ENCODE measurements at regions not wholly inside any gene's neighbourhood (a gene's known extent, or its start where the extent isn't known, plus 50 kb on each side); places are given as distances from the start of the nearest gene placed in this dataset.

- no peaks in the 10 kb centered on the region for H3K9me3 Mint-ChIP-seq (ENCODE audit: unreplicated experiment)
- H3K4me3 Mint-ChIP-seq (ENCODE audit: unreplicated experiment) = no peak overlapping the region
- no peak for TF ChIP-seq CTCF (IDR thresholded peaks at IDR 0.05; ENCODE audit: insufficient read depth in 1 of 2, low read depth in 1 of 2, low read length in 1 of 2, severe bottlenecking in 1 of 2, unreplicated experiment in 1 of 2)
- no peaks in the 10 kb centered on the region for H3K4me1 Mint-ChIP-seq (ENCODE audit: low read depth, unreplicated experiment)
- intact Hi-C loops (cut with micrococcal nuclease; ENCODE audit: unreplicated experiment) = no loop called here
- H3K36me3 ChIP-seq (ENCODE audit: control insufficient read depth, insufficient read depth, low read length) = no peaks in the 10 kb centered on the region
- DNase-seq = no peak
- no peaks in the 10 kb centered on the region for H3K27me3 Mint-ChIP-seq (ENCODE audit: insufficient read depth, unreplicated experiment)
- H3K36me3 Mint-ChIP-seq (ENCODE audit: insufficient read depth, unreplicated experiment) = no peaks in the 10 kb centered on the region
- no peak overlapping the region for H3K4me3 ChIP-seq (ENCODE audit: low read depth, low read length)
- H3K4me1 ChIP-seq = no peaks in the 10 kb centered on the region
- ChIA-PET POLR2A (no interaction called here), CTCF (no interaction called here)
- BruUV-seq (replicated peaks) = no TSS peak
- H3K9me3 ChIP-seq = no peaks in the 10 kb centered on the region
- no peaks in the 10 kb centered on the region for H3K27me3 ChIP-seq (replicated peaks; ENCODE audit: control insufficient read depth, insufficient read depth, low read length)
- H3K27ac Mint-ChIP-seq (ENCODE audit: unreplicated experiment) = no peak overlapping the region
Measured at GRCh38 chr4:176925962-176926361, 133.2 kb upstream of the VEGFC start.

- ChIA-PET CTCF (no interaction called here), POLR2A (no interaction called here)
- no peak for DNase-seq
- Mint-ChIP-seq H3K4me3 (ENCODE audit: unreplicated experiment) (no peak overlapping the region), H3K4me1 (ENCODE audit: low read depth, unreplicated experiment) (no peaks in the 10 kb centered on the region), H3K9me3 (ENCODE audit: unreplicated experiment) (no peaks in the 10 kb centered on the region), H3K27me3 (ENCODE audit: insufficient read depth, unreplicated experiment) (no peaks in the 10 kb centered on the region), H3K27ac (ENCODE audit: unreplicated experiment) (no peak overlapping the region), H3K36me3 (ENCODE audit: insufficient read depth, unreplicated experiment) (no peaks in the 10 kb centered on the region)
- H3K36me3 ChIP-seq (ENCODE audit: control insufficient read depth, insufficient read depth, low read length) = no peaks in the 10 kb centered on the region
- no peaks in the 10 kb centered on the region for H3K4me1 ChIP-seq
- intact Hi-C loops (cut with micrococcal nuclease; ENCODE audit: unreplicated experiment) = no loop called here
- no peak for TF ChIP-seq CTCF (IDR thresholded peaks at IDR 0.05; ENCODE audit: insufficient read depth in 1 of 2, low read depth in 1 of 2, low read length in 1 of 2, severe bottlenecking in 1 of 2, unreplicated experiment in 1 of 2)
- H3K9me3 ChIP-seq = no peaks in the 10 kb centered on the region
- no peaks in the 10 kb centered on the region for H3K27me3 ChIP-seq (replicated peaks; ENCODE audit: control insufficient read depth, insufficient read depth, low read length)
- H3K4me3 ChIP-seq (ENCODE audit: low read depth, low read length) = no peak overlapping the region
- no TSS peak for BruUV-seq (replicated peaks)
Measured at GRCh38 chr4:176927117-176927516, 134.4 kb upstream of the VEGFC start.

DNA sequence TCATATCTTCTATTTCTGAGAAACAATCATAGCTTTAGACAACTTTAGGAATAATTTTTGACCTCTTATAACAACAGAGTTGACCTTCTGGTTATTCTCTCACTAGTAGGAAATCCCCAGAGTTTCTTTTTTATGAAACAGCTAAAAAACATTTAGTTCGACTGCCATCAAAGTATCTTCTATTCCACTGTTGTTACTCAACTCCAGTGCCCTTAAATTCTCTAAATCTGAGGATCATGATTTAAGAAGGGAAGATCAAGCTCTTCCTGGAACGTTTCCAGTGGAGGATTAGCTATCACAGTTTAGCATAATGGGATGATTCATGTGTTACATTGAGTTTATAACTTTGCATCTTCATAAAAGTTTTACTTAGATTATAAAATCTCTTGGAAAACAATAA, 134.9 kb upstream of the VEGFC start:
- H3K36me3 Mint-ChIP-seq (ENCODE audit: insufficient read depth, unreplicated experiment) = no peaks in the 10 kb centered on the region
- no peaks in the 10 kb centered on the region for H3K27me3 ChIP-seq (replicated peaks; ENCODE audit: control insufficient read depth, insufficient read depth, low read length)
- no peaks in the 10 kb centered on the region for H3K9me3 ChIP-seq
- no peaks in the 10 kb centered on the region for H3K9me3 Mint-ChIP-seq (ENCODE audit: unreplicated experiment)
- POLR2A ChIA-PET = no interaction called here
- no peaks in the 10 kb centered on the region for H3K4me1 Mint-ChIP-seq (ENCODE audit: low read depth, unreplicated experiment)
- TF ChIP-seq CTCF (IDR thresholded peaks at IDR 0.05; ENCODE audit: insufficient read depth in 1 of 2, low read depth in 1 of 2, low read length in 1 of 2, severe bottlenecking in 1 of 2, unreplicated experiment in 1 of 2) = no peak
- H3K27me3 Mint-ChIP-seq (ENCODE audit: insufficient read depth, unreplicated experiment) = no peaks in the 10 kb centered on the region
- BruUV-seq (replicated peaks) = no TSS peak
- H3K4me3 ChIP-seq (ENCODE audit: low read depth, low read length) = no peak overlapping the region
- no peak overlapping the region for H3K27ac Mint-ChIP-seq (ENCODE audit: unreplicated experiment)
- H3K4me3 Mint-ChIP-seq (ENCODE audit: unreplicated experiment) = no peak overlapping the region
- CTCF ChIA-PET = no interaction called here
- intact Hi-C loops (cut with micrococcal nuclease; ENCODE audit: unreplicated experiment) = no loop called here
- no peaks in the 10 kb centered on the region for H3K4me1 ChIP-seq
- no peak for DNase-seq
- no peaks in the 10 kb centered on the region for H3K36me3 ChIP-seq (ENCODE audit: control insufficient read depth, insufficient read depth, low read length)
